ENCODE measurements at regions not wholly inside any gene's neighbourhood (a gene's known extent, or its start where the extent isn't known, plus 50 kb on each side); places are given as distances from the start of the nearest gene placed in this dataset.
"Not testable (repeated sequence)": the region's sequence is repeated elsewhere in the genome, so short reads cannot be mapped to it uniquely, and the experiment has no call there.

DNA sequence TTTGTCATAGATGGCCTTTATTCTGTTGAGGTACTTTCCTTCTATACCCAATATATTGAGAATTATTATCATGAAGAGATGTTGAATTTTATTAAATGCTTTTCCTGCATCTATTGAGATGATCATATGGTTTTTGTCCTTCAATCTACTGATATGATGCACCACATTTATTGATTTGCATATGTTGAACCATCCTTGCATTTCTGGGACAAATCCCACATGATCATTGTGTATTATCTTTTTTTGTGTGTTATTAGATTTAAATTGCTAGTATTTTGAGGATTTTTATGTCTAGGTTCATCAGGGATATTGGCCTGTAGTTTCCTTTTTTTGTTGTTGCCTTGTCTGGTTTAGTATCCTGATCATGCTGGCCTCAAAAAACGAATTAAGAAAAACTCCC lies 124.5 kb upstream of the CES5A start:
- WGBS (ENCODE audit: insufficient coverage), result no CpG with 5 or more reads among the region's 1 CpG
- Histone ChIP-seq H3K36me3 (ENCODE audit: control insufficient read depth, insufficient read depth, low read length) (no peaks in the 10 kb centered on the region), H3K4me1 (ENCODE audit: control insufficient read depth, insufficient read depth, low read length) (no peaks in the 10 kb centered on the region), H3K9me3 (ENCODE audit: control insufficient read depth, insufficient read depth, low read length) (peaks cover 7% of the 10 kb centered on the region), H3K4me3 (ENCODE audit: low read depth, low read length) (no peak overlapping the region), H3K27ac (ENCODE audit: low read depth, low read length) (no peak overlapping the region), H3K27me3 (ENCODE audit: control insufficient read depth, insufficient read depth, low read length) (no peaks in the 10 kb centered on the region)
- no peak for DNase-seq (ENCODE audit: low read depth in 4 of 6, low spot score in 6 of 6)

DNA sequence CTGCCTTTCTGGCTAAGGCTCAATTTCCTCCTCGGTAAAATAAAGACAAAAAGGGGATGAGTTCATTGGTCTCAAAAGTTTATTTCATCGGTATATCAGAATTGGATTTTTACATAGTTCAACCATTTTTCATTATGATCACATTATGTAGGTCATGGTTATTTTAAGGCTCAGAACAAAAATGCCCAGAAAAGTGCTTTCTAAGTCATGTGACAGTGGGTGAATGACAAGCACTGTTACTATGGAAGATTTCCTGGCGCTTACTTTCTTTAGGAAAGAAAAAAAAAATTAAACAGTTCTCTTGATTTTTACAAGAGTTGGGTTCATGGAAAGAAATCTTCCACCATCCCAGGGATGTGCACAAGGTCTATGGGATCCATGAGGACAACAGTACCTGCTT lies 117.9 kb upstream of the CES5A start:
- Histone ChIP-seq H3K27ac (ENCODE audit: low read depth, low read length) (no peak overlapping the region), H3K4me1 (ENCODE audit: control insufficient read depth, insufficient read depth, low read length) (no peaks in the 10 kb centered on the region), H3K36me3 (ENCODE audit: control insufficient read depth, insufficient read depth, low read length) (no peaks in the 10 kb centered on the region), H3K27me3 (ENCODE audit: control insufficient read depth, insufficient read depth, low read length) (no peaks in the 10 kb centered on the region), H3K4me3 (ENCODE audit: low read depth, low read length) (no peak overlapping the region), H3K9me3 (ENCODE audit: control insufficient read depth, insufficient read depth, low read length) (no peaks in the 10 kb centered on the region)
- no peak for DNase-seq (ENCODE audit: low read depth in 4 of 6, low spot score in 6 of 6)
- WGBS (ENCODE audit: insufficient coverage), result no CpG with 5 or more reads among the region's 3 CpGs

DNA sequence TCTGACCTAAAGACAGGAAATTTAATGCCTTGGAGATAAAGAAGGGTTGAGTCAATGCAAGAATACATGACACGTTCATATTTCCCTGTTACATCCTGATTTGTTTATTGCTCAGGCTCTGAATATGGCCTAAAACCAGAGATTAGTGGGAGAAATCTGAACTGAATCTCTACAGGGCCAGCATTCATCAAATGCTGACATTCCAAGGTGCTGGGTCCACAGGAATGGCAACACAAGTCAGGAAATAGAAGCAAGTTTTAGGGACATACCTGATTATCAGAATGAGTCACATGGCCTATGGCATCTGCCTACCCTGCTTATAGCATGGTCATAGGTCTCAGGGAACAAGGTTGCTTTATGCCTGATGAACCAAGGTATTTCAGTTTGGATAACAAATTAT lies 117.4 kb upstream of the CES5A start:
- no CpG with 5 or more reads among the region's 1 CpG for WGBS (ENCODE audit: insufficient coverage)
- Histone ChIP-seq H3K4me1 (ENCODE audit: control insufficient read depth, insufficient read depth, low read length) (no peaks in the 10 kb centered on the region), H3K27me3 (ENCODE audit: control insufficient read depth, insufficient read depth, low read length) (no peaks in the 10 kb centered on the region), H3K4me3 (ENCODE audit: low read depth, low read length) (no peak overlapping the region), H3K36me3 (ENCODE audit: control insufficient read depth, insufficient read depth, low read length) (no peaks in the 10 kb centered on the region), H3K9me3 (ENCODE audit: control insufficient read depth, insufficient read depth, low read length) (no peaks in the 10 kb centered on the region), H3K27ac (ENCODE audit: low read depth, low read length) (no peak overlapping the region)
- no peak for DNase-seq (ENCODE audit: low read depth in 4 of 6, low spot score in 6 of 6)

- Histone ChIP-seq H3K36me3 (ENCODE audit: control insufficient read depth, insufficient read depth, low read length) (no peaks in the 10 kb centered on the region), H3K9me3 (ENCODE audit: control insufficient read depth, insufficient read depth, low read length) (no peaks in the 10 kb centered on the region), H3K4me1 (ENCODE audit: control insufficient read depth, insufficient read depth, low read length) (no peaks in the 10 kb centered on the region), H3K4me3 (ENCODE audit: low read depth, low read length) (no peak overlapping the region), H3K27me3 (ENCODE audit: control insufficient read depth, insufficient read depth, low read length) (no peaks in the 10 kb centered on the region), H3K27ac (ENCODE audit: low read depth, low read length) (no peak overlapping the region)
- 100% methylated on average over 1 of the region's 2 CpGs for WGBS (ENCODE audit: insufficient coverage)
- DNase-seq (ENCODE audit: low read depth in 4 of 6, low spot score in 6 of 6), result no peak
These were observed 116.7 kb upstream of the CES5A start for GRCh38 chr16:55991843-55992242.

DNA sequence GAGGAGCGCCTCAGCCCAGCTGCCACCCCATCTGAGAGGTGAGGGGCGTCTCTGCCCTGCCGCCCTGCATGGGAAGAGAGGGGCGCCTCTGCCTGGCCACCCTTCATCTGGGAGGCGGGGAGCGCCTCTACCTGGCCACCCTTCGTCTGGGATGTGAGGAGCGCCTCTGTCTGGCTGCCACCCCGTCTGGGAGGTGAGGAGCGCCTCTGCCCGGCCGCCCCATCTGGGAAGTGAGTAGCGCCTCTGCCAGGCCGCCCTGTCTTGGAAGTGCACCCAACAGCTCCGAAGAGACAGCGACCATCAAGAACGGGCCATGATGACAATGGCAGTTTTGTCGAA lies 114.4 kb upstream of the CES5A start:
- 97% methylated on average over 13 of the region's 18 CpGs for WGBS (ENCODE audit: insufficient coverage)
- Histone ChIP-seq H3K4me1 (ENCODE audit: control insufficient read depth, insufficient read depth, low read length) (no peaks in the 10 kb centered on the region), H3K27ac (ENCODE audit: low read depth, low read length) (no peak overlapping the region), H3K27me3 (ENCODE audit: control insufficient read depth, insufficient read depth, low read length) (no peaks in the 10 kb centered on the region), H3K36me3 (ENCODE audit: control insufficient read depth, insufficient read depth, low read length) (no peaks in the 10 kb centered on the region), H3K4me3 (ENCODE audit: low read depth, low read length) (no peak overlapping the region), H3K9me3 (ENCODE audit: control insufficient read depth, insufficient read depth, low read length) (no peaks in the 10 kb centered on the region)
- DNase-seq (ENCODE audit: low read depth in 4 of 6, low spot score in 6 of 6), result no peak

DNA sequence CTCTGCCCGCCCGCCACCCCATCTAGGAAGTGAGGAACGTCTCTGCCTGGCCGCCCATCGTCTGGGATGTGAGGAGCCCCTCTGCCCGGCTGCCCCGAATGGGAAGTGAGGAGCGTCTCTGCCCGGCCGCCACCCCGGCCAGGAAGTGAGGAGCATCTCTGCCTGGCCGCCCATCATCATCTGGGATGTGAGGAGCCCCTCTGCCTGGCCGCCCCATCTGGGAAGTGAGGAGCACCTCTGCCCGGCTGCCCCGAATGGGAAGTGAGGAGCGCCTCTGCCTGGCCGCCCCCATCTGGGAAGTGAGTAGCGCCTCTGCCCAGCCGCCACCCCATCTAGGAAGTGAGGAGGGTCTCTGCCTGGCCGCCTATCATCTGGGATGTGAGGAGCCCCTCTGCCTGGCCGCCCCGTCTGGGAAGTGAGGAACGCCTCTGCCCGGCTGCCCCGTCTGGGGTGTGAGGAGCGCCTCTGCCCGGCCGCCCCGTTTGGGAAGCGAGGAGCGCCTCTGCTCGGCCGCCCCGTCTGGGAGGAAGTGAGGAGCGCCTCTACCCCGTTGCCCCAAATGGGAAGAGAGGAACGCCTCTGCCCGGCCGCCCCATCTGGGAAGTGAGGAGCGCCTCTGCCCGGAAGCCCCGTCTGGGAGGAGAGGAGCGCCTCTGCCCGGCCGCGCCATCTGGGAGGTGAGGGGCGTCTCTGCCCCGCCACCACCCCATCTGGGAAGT lies 113.8 kb upstream of the CES5A start:
- 94% methylated on average over 46 of the region's 48 CpGs for WGBS (ENCODE audit: insufficient coverage)

DNA sequence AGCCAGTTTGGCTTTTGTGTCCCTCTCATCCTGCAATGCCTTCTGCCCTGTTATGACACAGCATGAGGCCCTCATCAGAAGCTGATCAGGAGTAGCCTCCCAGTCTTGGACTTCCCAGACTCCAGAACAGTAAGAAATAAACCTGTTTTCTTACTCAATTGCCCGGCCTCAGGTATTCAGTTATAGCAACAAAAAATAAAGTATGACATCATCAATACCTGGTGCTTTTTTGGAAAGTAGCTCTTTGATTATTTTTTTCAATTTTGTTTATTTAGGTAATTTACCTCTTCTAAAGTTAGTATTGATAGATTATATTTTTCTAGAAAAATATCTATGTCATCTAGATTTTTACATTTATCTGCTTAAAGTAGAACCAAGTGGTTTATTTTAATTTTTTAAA lies 112.8 kb upstream of the CES5A start:
- no CpG with 5 or more reads among the region's 1 CpG for WGBS (ENCODE audit: insufficient coverage)
- H3K27ac ChIP-seq (ENCODE audit: low read depth, low read length), result no peak overlapping the region
- no peaks in the 10 kb centered on the region for H3K4me1 ChIP-seq (ENCODE audit: control insufficient read depth, insufficient read depth, low read length)
- DNase-seq (ENCODE audit: low read depth in 4 of 6, low spot score in 6 of 6), result no peak
- H3K9me3 ChIP-seq (ENCODE audit: control insufficient read depth, insufficient read depth, low read length), result no peaks in the 10 kb centered on the region
- H3K36me3 ChIP-seq (ENCODE audit: control insufficient read depth, insufficient read depth, low read length), result no peaks in the 10 kb centered on the region
- no peaks in the 10 kb centered on the region for H3K27me3 ChIP-seq (ENCODE audit: control insufficient read depth, insufficient read depth, low read length)
- H3K4me3 ChIP-seq (ENCODE audit: low read depth, low read length), result no peak overlapping the region

More for the DNA sequence above, 113.8 kb upstream of the CES5A start:
- H3K4me3 ChIP-seq (ENCODE audit: low read depth, low read length); H3K4me1 ChIP-seq (ENCODE audit: control insufficient read depth, insufficient read depth, low read length); H3K27me3 ChIP-seq (ENCODE audit: control insufficient read depth, insufficient read depth, low read length); DNase-seq (ENCODE audit: low read depth in 4 of 6, low spot score in 6 of 6); H3K9me3 ChIP-seq (ENCODE audit: control insufficient read depth, insufficient read depth, low read length); H3K36me3 ChIP-seq (ENCODE audit: control insufficient read depth, insufficient read depth, low read length); H3K27ac ChIP-seq (ENCODE audit: low read depth, low read length): not testable (repeated sequence)

- no peaks in the 10 kb centered on the region for H3K4me1 ChIP-seq (ENCODE audit: control insufficient read depth, insufficient read depth, low read length)
- no peak overlapping the region for H3K4me3 ChIP-seq (ENCODE audit: low read depth, low read length)
- H3K27me3 ChIP-seq (ENCODE audit: control insufficient read depth, insufficient read depth, low read length), result no peaks in the 10 kb centered on the region
- no peaks in the 10 kb centered on the region for H3K36me3 ChIP-seq (ENCODE audit: control insufficient read depth, insufficient read depth, low read length)
- DNase-seq (ENCODE audit: low read depth in 4 of 6, low spot score in 6 of 6), result no peak
- no CpG with 5 or more reads among the region's 1 CpG for WGBS (ENCODE audit: insufficient coverage)
- no peaks in the 10 kb centered on the region for H3K9me3 ChIP-seq (ENCODE audit: control insufficient read depth, insufficient read depth, low read length)
- no peak overlapping the region for H3K27ac ChIP-seq (ENCODE audit: low read depth, low read length)
These were observed 107.4 kb upstream of the CES5A start for GRCh38 chr16:55982597-55982996.

DNA sequence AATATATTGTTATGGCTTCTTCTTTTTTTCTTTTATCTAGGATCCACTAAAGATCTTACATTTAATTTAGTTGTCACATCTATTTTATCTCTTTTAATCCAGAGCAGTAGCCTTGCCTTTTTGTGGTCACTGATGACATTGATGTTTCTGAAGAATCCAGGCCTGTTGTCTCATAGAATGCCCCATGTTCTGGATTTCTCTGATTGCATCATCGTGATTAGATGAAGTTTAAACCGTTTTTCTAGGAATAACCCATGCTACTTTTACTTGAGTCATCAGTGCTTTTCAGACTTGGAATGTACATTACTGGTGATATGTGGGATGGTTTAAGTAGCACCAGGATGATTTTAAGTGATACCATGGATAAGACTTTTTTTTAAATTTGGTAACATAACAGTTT lies 106.4 kb upstream of the CES5A start:
- Histone ChIP-seq H3K9me3 (ENCODE audit: control insufficient read depth, insufficient read depth, low read length) (no peaks in the 10 kb centered on the region), H3K36me3 (ENCODE audit: control insufficient read depth, insufficient read depth, low read length) (no peaks in the 10 kb centered on the region), H3K27me3 (ENCODE audit: control insufficient read depth, insufficient read depth, low read length) (no peaks in the 10 kb centered on the region), H3K4me1 (ENCODE audit: control insufficient read depth, insufficient read depth, low read length) (no peaks in the 10 kb centered on the region), H3K4me3 (ENCODE audit: low read depth, low read length) (no peak overlapping the region), H3K27ac (ENCODE audit: low read depth, low read length) (no peak overlapping the region)
- WGBS (ENCODE audit: insufficient coverage), result no CpG with 5 or more reads among the region's 2 CpGs
- no peak for DNase-seq (ENCODE audit: low read depth in 4 of 6, low spot score in 6 of 6)

- no peaks in the 10 kb centered on the region for H3K9me3 ChIP-seq (ENCODE audit: control insufficient read depth, insufficient read depth, low read length)
- no peaks in the 10 kb centered on the region for H3K36me3 ChIP-seq (ENCODE audit: control insufficient read depth, insufficient read depth, low read length)
- no peak overlapping the region for H3K27ac ChIP-seq (ENCODE audit: low read depth, low read length)
- H3K4me3 ChIP-seq (ENCODE audit: low read depth, low read length), result no peak overlapping the region
- H3K4me1 ChIP-seq (ENCODE audit: control insufficient read depth, insufficient read depth, low read length), result no peaks in the 10 kb centered on the region
- WGBS (ENCODE audit: insufficient coverage), result no CpG with 5 or more reads among the region's 2 CpGs
- no peaks in the 10 kb centered on the region for H3K27me3 ChIP-seq (ENCODE audit: control insufficient read depth, insufficient read depth, low read length)
- DNase-seq (ENCODE audit: low read depth in 4 of 6, low spot score in 6 of 6), result no peak
These were observed 101.6 kb upstream of the CES5A start for GRCh38 chr16:55976815-55977214.
